Umbilical cord (tissue), 1 donor: ENCODE measurements at regions not wholly inside any gene's neighbourhood (a gene's known extent, or its start where the extent isn't known, plus 50 kb on each side); places are given as distances from the start of the nearest gene placed in this dataset.

Experiments used
- DNase-seq: peaks from one replicate; pipeline ENCODE4 v3.0.0-alpha.2; 2015; ENCODE audit warnings: low spot score

GRCh38 chr5:68352166-68352565 is 136.6 kb downstream of the PIK3R1 start:
- no peak for DNase-seq

- DNase-seq = no peak
Measured at GRCh38 chr5:68353605-68354004, 138.0 kb downstream of the PIK3R1 start.

- DNase-seq = no peak
Measured at GRCh38 chr5:68354315-68354714, 138.8 kb downstream of the PIK3R1 start.

GRCh38 chr5:68356216-68356615 is 140.7 kb downstream of the PIK3R1 start:
- no peak for DNase-seq

- no peak for DNase-seq
Measured at GRCh38 chr5:68356623-68357022, 141.1 kb downstream of the PIK3R1 start.

GRCh38 chr5:68359699-68360098 is 144.1 kb downstream of the PIK3R1 start:
- no peak for DNase-seq

GRCh38 chr5:68362331-68362730 is 146.8 kb downstream of the PIK3R1 start:
- no peak for DNase-seq

GRCh38 chr5:68365889-68366288 is 150.3 kb downstream of the PIK3R1 start:
- DNase-seq = no peak

GRCh38 chr5:68367287-68367686 is 151.7 kb downstream of the PIK3R1 start:
- DNase-seq = no peak

GRCh38 chr5:68367717-68368116 is 152.2 kb downstream of the PIK3R1 start:
- no peak for DNase-seq

- DNase-seq = no peak
Measured at GRCh38 chr5:68368311-68369022, 152.9 kb downstream of the PIK3R1 start.

GRCh38 chr5:68369023-68369359 is 153.4 kb downstream of the PIK3R1 start:
- DNase-seq = no peak

- no peak for DNase-seq
Measured at GRCh38 chr5:68369457-68370125, 154.0 kb downstream of the PIK3R1 start.

- no peak for DNase-seq
Measured at GRCh38 chr5:68370196-68370595, 154.6 kb downstream of the PIK3R1 start.

- no peak for DNase-seq
Measured at GRCh38 chr5:68371607-68372006, 156.1 kb downstream of the PIK3R1 start.

- no peak for DNase-seq
Measured at GRCh38 chr5:68372161-68372560, 156.6 kb downstream of the PIK3R1 start.

GRCh38 chr5:68373050-68373449 is 157.5 kb downstream of the PIK3R1 start:
- no peak for DNase-seq

GRCh38 chr5:68374796-68375518 is 159.4 kb downstream of the PIK3R1 start:
- no peak for DNase-seq

GRCh38 chr5:68375540-68375939 is 160.0 kb downstream of the PIK3R1 start:
- no peak for DNase-seq

- peak; percentile 73 for DNase-seq
Measured at GRCh38 chr5:68376935-68377334, 161.4 kb downstream of the PIK3R1 start.

GRCh38 chr5:68377733-68378132 is 162.2 kb downstream of the PIK3R1 start:
- DNase-seq = no peak

- no peak for DNase-seq
Measured at GRCh38 chr5:68378204-68378820, 162.8 kb downstream of the PIK3R1 start.
